Left lobe of liver (tissue), 2 donors: ENCODE measurements at regions not wholly inside any gene's neighbourhood (a gene's known extent, or its start where the extent isn't known, plus 50 kb on each side); places are given as distances from the start of the nearest gene placed in this dataset.
A peak's percentile ranks its signal among the peaks of the same experiment; 100 is the strongest.
"Not testable (repeated sequence)": the region's sequence is repeated elsewhere in the genome, so short reads cannot be mapped to it uniquely, and the experiment has no call there.

Source experiments
- ATAC-seq: fragments of 200-7000 bp; cut with Tn5 transposase; one replicate; pipeline ENCODE4 v1.9.1; 2020; ENCODE audit warnings: mild to moderate bottlenecking, moderate library complexity
- DNase-seq: peaks from one replicate; pipeline ENCODE4 v3.0.0-alpha.2; 2020; ENCODE audit warnings: low spot score
- donor health status: DM: no; HTN: no; CAD: no; lungs with moderate emphysema.
- donor health status: DM: no; HTN: yes; CAD: no.

DNA sequence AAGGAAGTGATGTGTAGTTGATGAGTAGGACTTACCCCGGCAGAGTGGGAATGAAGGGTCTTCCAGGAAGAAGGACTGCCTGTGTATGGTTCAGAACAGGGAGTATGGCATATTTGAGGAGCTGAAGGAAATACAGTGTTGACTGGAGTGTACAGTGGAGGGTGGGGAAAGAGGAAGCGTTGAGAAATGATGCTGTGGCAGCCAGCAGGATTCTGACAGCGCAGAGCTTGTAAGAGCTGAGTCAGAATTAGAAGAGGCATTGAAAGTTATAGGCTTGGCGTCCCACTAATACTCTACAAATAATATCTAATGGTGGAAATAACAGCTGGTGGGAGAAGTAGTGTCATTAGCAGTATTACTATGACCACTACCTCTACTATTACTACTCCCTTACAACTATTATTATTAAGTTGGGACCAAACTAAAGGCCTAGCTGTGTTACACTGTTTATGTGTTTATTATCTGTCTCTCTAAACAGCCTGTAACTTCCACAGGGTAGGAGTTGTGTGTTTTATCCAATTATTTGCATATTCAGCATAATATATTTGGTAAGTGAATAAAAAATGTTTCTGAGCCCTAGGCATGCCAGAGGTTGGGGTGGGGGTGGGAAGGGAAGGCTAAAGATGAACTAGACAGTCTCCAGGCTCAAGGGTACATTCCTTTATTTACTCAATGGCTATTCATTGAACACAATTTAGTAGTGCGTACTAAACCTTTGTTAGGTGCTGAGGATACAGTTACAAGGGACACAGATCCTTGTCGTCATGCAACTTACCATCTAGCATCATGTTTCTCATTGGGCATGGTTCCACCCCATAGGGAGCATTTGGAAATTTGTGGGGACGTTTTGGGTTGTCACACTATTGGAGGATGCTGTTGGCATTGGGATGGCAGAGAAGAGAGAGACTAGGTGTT, 428.8 kb upstream of the ONECUT1 start:
- no peak for ATAC-seq
- no peak for DNase-seq

DNA sequence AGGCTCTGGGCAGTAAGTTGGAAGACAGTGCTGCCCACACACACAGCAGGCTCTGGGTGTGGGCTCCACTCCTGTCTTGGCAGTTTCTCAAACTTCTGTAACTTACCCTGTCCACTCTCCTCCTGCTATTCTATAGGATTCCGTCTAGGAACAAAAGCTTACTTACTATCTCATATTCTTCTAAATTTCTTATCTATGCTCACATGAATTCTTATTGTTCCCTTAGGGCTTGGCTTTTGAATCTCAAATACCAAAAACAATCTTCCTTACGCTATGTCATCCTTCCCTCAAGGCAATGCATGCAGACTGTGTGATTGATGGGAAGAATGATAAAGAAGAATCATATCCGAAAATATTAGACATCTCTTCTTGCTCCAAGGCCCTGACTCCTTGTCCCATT, 425.9 kb upstream of the ONECUT1 start:
- ATAC-seq, result no peak
- DNase-seq, result no peak

GRCh38 chr15:53213336-53213735, 423.2 kb upstream of the ONECUT1 start:
- DNase-seq (no peak), ATAC-seq (no peak)

DNA sequence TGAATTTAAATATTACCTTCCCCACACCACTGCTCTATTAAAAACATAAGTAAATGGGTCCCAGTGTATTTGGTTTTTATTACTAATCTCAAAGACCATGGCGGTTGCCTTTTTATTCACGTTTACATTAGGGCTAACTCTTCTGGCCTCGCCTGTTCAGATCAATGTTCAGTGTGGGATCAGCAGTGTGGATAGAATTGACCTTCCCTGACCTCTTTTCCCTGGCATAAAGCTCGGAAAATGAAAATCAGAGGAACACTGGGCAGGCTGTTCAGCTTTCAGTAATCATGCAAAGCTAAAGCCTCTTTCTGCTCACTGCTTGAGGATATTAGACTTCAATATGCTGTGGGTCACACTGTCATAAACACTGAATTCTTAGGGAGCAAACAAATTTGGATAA, 422.6 kb upstream of the ONECUT1 start:
- peak; percentile 45 for DNase-seq
- peak; percentile 97 for ATAC-seq

DNA sequence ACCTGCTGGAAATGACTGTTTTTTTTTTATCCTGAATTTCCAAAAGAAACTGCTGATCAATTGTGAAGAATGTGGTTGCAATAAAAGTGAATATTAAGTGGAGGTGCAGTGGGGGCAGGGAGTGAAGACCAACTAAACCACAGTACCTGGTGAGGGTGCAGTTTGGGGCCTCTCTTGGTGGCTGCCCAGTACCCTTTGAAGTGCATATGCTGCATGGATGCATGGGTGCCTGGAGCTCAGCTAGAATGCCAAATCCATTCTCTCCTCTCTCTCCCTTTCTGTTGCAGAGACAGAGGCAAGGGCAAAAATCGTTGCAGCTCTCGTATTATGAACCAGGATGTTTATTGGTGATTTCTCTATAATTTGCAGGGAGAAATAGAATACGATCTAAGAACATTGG, 420.5 kb upstream of the ONECUT1 start:
- no peak for ATAC-seq

DNA sequence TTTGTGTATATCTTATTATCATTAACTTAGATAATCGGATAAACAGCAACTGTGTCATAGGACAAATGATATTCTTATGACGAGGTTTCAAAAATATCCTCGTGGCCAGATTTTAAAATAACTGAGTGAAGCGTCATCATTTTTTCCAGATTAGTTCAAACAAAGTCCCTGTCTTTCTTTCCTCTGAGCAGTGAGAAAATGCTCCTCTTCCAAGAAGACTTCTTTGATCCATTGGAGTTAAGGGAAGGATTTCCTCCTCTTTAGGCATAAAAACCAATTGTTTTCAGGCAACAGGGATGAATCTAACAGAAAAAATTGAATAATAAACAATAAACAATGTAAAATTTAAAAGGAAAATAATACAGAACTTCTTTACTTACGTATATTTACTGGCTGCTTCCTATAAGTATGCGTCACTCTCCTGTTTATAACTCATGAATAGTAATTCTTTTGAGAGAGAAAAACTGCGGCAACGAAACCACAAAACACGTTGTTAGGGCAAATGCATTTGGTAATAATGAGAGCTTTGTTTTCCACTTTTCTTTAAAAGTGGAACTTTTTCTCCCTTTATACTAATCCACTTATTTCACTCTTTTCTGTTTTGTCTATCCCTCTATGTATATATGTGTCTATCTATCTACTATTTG, 419.4 kb upstream of the ONECUT1 start:
- ATAC-seq, result no peak

More for the DNA sequence above, 420.5 kb upstream of the ONECUT1 start:
- no peak for DNase-seq

DNA sequence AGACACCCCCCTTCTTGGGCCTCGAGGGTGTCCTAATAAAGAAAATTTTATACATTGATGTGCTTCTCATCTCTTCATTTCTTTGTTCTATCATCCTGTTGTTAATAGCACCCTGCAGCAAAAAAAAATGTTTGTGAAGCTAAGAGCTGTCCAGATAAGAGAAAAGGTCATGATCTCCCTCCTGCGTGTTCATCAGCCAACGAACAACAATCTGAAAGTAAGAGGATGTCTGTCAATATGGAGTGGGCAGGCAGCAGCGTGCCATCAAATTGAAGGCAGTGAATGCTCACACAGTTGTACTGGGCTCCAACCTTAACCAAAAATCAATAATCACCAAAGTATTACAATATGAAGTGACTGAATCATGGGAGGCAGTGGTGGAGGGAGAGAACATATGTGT, 418.6 kb upstream of the ONECUT1 start:
- ATAC-seq, result peak; percentile 64
- no peak for DNase-seq

More for the DNA sequence above, 419.4 kb upstream of the ONECUT1 start:
- no peak for DNase-seq

GRCh38 chr15:53203454-53203853, 413.3 kb upstream of the ONECUT1 start:
- DNase-seq, result no peak
- ATAC-seq, result peak; percentile 58

DNA sequence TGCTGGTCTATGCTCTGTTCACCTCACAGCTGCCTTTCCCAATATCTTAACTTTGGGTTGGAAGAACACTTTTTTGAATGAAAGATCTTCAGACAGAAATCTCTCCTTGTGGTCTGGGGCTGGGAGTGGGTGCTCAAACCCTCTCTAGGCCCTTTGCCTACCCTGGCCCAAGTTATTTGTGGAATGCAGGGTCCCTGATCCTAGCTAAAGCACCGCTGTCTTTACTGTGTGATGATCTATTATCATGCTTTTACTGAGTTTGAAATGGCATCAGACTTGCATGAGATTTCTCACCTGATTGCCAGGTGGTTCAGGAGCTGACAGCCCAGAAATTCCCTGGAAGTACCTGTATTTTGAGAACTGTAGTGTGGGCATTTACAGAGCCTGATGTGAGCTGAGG, 412.7 kb upstream of the ONECUT1 start:
- ATAC-seq (no peak), DNase-seq (no peak)

DNA sequence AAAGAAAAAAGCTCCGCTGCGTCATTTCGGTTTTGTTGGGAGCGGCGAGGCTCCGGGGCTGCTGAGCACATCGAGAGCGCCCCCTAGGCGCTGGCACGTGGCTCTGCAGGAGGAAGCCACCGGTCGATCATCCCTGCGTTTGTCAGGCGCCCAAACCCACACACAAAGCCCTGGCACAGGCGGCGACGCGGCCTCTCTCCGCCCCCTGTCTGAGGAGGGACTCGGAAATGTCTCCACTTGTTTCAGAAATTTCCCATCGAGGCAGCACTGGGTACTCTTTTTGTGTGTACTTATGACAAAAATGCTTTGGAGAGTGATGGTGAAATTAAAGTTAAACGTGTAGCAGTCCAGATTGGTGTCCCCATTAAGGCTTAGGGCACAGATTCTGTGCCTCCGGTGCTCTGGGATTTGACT, 407.3 kb upstream of the ONECUT1 start:
- peak; percentile 100 for ATAC-seq
- peak; percentile 87 for DNase-seq

GRCh38 chr15:53196788-53197187, 406.7 kb upstream of the ONECUT1 start:
- DNase-seq (no peak), ATAC-seq (peak; percentile 4)

GRCh38 chr15:53196242-53196641, 406.1 kb upstream of the ONECUT1 start:
- DNase-seq, result no peak
- no peak for ATAC-seq

DNA sequence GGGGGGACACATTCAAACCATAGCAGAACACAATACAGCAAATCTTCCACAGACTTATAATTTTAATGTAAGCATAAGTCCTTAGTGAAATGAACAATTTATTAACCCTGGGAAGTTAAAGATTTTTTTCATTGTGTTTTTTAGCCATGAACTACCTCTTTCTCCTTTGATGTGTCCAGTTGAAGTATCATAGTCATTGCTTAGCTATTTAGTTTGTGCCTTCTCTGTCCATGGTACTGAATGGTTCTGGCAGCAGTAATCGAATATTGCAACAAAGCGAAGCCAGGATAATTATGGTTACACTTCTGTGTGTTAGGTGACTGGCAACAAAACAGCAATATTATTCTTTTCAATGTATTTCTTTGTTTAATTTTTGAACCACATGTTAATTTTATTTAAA, 403.0 kb upstream of the ONECUT1 start:
- ATAC-seq, result peak; percentile 54
- DNase-seq, result no peak

DNA sequence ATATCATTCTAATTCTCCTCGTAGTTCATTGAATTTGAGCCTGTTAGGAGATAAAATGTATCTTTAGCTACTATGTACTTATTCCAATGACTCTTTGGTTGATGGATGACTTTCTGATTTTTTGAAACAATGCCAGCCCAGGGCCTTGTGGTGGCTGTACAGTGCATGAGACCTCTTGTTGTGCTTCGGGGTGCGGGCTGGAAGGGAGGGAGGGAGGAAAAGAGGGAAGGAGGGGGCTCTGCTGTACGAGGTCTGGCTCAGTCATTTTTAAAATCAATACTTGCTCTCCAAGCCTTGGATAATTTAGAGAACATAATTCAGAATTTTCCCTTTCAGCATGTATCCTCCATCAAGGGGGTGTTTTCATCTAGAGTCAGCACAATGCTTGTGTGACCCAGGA, 399.7 kb upstream of the ONECUT1 start:
- DNase-seq (no peak), ATAC-seq (no peak)

GRCh38 chr15:53183449-53183848, 393.3 kb upstream of the ONECUT1 start:
- ATAC-seq, DNase-seq: not testable (repeated sequence)

DNA sequence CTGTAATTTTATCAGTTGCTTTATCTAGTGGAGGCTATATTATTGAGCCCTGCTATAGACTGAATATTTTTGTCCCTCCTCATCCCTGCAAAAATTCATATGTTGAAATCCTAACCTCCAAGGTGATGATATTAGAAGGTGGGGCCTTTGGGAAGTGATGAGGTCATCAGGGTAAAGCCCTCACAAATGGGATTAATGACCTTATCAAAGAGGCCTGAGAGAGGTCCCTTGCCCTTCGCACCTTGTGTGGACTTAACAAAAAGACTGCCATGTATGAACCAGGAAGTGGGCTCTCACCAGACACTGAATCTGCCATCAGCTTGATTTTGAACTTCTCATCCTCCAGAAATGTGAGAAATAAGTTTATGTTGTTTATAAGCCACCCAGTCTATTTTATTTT, 381.4 kb upstream of the ONECUT1 start:
- DNase-seq (no peak), ATAC-seq (no peak)

DNA sequence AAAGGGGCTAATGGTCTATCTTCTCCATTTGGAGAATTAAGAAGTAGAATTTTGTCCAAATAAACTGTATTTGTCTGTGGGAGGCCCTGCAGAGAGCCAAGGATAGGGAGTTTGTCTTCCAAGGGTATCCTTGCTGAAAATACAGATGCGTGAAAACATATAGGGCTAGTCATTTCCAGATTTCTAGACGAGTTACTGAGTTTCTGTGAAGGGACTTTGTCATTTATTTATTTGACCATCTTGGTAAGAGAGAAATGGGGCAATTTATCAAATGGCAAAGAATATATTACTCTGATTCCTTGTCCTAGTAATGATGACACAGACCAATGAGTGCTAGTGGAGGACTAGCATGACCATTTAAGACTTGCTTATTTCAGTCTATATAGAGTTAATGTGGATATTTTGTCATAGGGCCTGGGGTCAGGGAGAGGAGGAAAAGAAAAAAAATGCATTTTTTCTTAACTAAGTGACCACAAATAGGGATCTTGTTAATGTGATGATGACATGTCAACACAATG, 376.6 kb upstream of the ONECUT1 start:
- no peak for DNase-seq

GRCh38 chr15:53165988-53166683, 376.0 kb upstream of the ONECUT1 start:
- ATAC-seq (no peak), DNase-seq (no peak)

More for the DNA sequence above, 376.6 kb upstream of the ONECUT1 start:
- no peak for ATAC-seq

GRCh38 chr15:53160092-53160704, 370.1 kb upstream of the ONECUT1 start:
- ATAC-seq (peak; percentile 85), DNase-seq (peak; percentile 73)

DNA sequence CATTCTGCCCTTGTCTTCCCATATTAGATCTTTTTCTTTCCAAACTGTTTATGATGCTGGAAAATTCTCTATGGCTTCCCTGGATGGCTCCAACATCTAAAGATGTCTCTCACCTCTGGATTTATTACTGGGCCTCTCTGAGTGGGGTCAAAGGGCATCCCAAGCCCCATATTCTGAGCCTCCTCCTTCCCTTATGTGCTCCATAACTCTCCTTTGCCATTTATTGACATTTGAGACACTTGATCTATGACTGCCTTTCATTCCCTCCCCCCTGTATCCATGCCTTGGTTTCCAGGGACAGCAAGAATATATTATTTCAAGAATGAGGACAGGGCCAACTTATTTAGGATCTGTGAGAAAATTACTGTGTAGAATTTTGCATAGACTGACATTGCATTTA, 369.3 kb upstream of the ONECUT1 start:
- ATAC-seq, result no peak
- no peak for DNase-seq

DNA sequence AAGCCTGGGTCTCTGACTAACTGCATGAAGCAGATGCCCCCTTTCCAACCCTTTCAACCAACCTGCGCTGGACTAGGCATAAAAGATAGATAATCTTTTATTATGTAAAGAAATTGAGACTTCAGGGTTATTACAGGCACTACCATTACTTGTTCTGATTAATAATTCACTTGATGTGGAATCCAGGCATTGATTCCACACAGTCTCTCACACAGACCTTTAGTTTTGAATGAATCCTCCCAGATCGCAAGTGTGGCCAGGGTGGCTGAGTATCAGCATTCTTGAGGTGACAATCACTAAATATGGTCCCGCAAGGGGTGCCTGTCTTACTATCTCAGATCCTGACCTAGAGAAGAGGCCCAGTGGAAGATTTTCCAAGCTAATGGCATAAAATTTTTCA, 368.9 kb upstream of the ONECUT1 start:
- ATAC-seq (peak; percentile 77), DNase-seq (no peak)
